ENCODE measurements at regions not wholly inside any gene's neighbourhood (a gene's known extent, or its start where the extent isn't known, plus 50 kb on each side); places are given as distances from the start of the nearest gene placed in this dataset.

DNA sequence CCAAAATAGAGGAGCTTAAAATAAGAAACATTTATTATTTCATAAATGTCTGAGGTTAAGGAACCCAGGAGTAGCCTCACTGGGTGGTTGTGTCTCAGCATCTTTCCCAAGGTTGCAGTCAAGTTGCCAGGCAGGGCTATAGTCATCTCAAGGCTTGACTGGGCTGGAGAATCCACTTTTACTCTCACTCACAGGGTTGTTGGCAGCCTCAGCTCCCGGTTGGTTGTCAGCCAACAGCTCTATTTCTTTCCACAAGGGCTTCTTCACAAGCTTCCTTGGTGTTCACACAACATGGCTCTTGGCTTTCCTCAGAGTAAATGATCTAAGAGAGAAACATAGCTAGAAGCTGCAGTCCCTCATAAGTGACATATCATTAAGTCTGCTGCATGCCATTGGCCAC, 55.6 kb upstream of the TEX51 start:
- TF ChIP-seq, protein P1, sequence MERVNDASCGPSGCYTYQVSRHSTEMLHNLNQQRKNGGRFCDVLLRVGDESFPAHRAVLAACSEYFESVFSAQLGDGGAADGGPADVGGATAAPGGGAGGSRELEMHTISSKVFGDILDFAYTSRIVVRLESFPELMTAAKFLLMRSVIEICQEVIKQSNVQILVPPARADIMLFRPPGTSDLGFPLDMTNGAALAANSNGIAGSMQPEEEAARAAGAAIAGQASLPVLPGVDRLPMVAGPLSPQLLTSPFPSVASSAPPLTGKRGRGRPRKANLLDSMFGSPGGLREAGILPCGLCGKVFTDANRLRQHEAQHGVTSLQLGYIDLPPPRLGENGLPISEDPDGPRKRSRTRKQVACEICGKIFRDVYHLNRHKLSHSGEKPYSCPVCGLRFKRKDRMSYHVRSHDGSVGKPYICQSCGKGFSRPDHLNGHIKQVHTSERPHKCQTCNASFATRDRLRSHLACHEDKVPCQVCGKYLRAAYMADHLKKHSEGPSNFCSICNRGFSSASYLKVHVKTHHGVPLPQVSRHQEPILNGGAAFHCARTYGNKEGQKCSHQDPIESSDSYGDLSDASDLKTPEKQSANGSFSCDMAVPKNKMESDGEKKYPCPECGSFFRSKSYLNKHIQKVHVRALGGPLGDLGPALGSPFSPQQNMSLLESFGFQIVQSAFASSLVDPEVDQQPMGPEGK (CRISPR knock-in tag; IDR thresholded peaks at IDR 0.05; ENCODE audit: borderline replicate concordance), result no peak
- TF ChIP-seq, protein P2, sequence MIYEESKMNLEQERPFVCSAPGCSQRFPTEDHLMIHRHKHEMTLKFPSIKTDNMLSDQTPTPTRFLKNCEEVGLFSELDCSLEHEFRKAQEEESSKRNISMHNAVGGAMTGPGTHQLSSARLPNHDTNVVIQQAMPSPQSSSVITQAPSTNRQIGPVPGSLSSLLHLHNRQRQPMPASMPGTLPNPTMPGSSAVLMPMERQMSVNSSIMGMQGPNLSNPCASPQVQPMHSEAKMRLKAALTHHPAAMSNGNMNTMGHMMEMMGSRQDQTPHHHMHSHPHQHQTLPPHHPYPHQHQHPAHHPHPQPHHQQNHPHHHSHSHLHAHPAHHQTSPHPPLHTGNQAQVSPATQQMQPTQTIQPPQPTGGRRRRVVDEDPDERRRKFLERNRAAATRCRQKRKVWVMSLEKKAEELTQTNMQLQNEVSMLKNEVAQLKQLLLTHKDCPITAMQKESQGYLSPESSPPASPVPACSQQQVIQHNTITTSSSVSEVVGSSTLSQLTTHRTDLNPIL (CRISPR knock-in tag; IDR thresholded peaks at IDR 0.05; ENCODE audit: low read depth), result no peak
- no peak for TF ChIP-seq ISL1 (CRISPR knock-in tag; IDR thresholded peaks at IDR 0.05)
- no peak for TF ChIP-seq RARB (CRISPR knock-in tag; IDR thresholded peaks at IDR 0.05)
- no peak for TF ChIP-seq BACH2 (CRISPR knock-in tag; IDR thresholded peaks at IDR 0.05; ENCODE audit: borderline replicate concordance)
- TF ChIP-seq GLIS3 (CRISPR knock-in tag; IDR thresholded peaks at IDR 0.05), result no peak
- TF ChIP-seq ZFP30 (CRISPR knock-in tag; IDR thresholded peaks at IDR 0.05), result no peak
- no peak for TF ChIP-seq ZNF565 (CRISPR knock-in tag; conservative IDR thresholded peaks at IDR 0.05; ENCODE audit: low read depth)
- TF ChIP-seq, protein P3, sequence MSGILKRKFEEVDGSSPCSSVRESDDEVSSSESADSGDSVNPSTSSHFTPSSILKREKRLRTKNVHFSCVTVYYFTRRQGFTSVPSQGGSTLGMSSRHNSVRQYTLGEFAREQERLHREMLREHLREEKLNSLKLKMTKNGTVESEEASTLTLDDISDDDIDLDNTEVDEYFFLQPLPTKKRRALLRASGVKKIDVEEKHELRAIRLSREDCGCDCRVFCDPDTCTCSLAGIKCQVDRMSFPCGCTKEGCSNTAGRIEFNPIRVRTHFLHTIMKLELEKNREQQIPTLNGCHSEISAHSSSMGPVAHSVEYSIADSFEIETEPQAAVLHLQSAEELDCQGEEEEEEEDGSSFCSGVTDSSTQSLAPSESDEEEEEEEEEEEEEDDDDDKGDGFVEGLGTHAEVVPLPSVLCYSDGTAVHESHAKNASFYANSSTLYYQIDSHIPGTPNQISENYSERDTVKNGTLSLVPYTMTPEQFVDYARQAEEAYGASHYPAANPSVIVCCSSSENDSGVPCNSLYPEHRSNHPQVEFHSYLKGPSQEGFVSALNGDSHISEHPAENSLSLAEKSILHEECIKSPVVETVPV (CRISPR knock-in tag; IDR thresholded peaks at IDR 0.05), result no peak
- TF ChIP-seq, protein P4, sequence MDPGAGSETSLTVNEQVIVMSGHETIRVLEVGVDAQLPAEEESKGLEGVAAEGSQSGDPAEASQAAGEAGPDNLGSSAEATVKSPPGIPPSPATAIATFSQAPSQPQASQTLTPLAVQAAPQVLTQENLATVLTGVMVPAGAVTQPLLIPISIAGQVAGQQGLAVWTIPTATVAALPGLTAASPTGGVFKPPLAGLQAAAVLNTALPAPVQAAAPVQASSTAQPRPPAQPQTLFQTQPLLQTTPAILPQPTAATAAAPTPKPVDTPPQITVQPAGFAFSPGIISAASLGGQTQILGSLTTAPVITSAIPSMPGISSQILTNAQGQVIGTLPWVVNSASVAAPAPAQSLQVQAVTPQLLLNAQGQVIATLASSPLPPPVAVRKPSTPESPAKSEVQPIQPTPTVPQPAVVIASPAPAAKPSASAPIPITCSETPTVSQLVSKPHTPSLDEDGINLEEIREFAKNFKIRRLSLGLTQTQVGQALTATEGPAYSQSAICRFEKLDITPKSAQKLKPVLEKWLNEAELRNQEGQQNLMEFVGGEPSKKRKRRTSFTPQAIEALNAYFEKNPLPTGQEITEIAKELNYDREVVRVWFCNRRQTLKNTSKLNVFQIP (CRISPR knock-in tag; IDR thresholded peaks at IDR 0.05; ENCODE audit: borderline replicate concordance, low read depth), result no peak
- no peak for TF ChIP-seq CSDC2 (CRISPR knock-in tag; IDR thresholded peaks at IDR 0.05)
- no peak for TF ChIP-seq ESRRG (CRISPR knock-in tag; IDR thresholded peaks at IDR 0.05)
- TF ChIP-seq ZNF70 (CRISPR knock-in tag; IDR thresholded peaks at IDR 0.05), result no peak
- TF ChIP-seq ARNTL (CRISPR knock-in tag; IDR thresholded peaks at IDR 0.05; ENCODE audit: borderline replicate concordance, low read depth), result no peak
